ENCODE measurements at regions not wholly inside any gene's neighbourhood (a gene's known extent, or its start where the extent isn't known, plus 50 kb on each side); places are given as distances from the start of the nearest gene placed in this dataset.
"Not testable (repeated sequence)": the region's sequence is repeated elsewhere in the genome, so short reads cannot be mapped to it uniquely, and the experiment has no call there.

GRCh38 chr4:189740873-189741272 is 199.8 kb upstream of the FRG1 start:
- ATAC-seq (no peak), DNase-seq (no peak)
- Histone ChIP-seq H3K4me3 (no peak overlapping the region), H3K27me3 (no peaks in the 10 kb centered on the region), H3K4me1 (no peaks in the 10 kb centered on the region), H3K9me3 (peaks cover 0 to 27% (median 0%) of the 10 kb centered on the region in 11 donors), H3K36me3 (no peaks in the 10 kb centered on the region), H3K27ac (no peak overlapping the region)
- intact Hi-C loops (cut with DNase I), result no loop called here
- no peak for TF ChIP-seq CTCF (IDR thresholded peaks at IDR 0.05)
- 70 to 75% methylated on average over 16 of the region's 16 CpGs for WGBS, 2 donors

- DNase-seq; H3K4me1 ChIP-seq; intact Hi-C loops (cut with DNase I); H3K27ac ChIP-seq; H3K36me3 ChIP-seq; ATAC-seq; H3K4me3 ChIP-seq; H3K27me3 ChIP-seq: not testable (repeated sequence)
- peaks cover 0 to 19% (median 0%) of the 10 kb centered on the region in 11 donors for H3K9me3 ChIP-seq
- WGBS, 2 donors, result 69 to 71% methylated on average over 1 of the region's 1 CpG
These were observed 187.6 kb upstream of the FRG1 start for GRCh38 chr4:189753092-189753491.

GRCh38 chr4:189763583-189763982 is 177.1 kb upstream of the FRG1 start:
- H3K4me3 ChIP-seq, result no peak overlapping the region
- H3K9me3 ChIP-seq, result no peaks in the 10 kb centered on the region
- H3K4me1 ChIP-seq, result no peaks in the 10 kb centered on the region
- intact Hi-C loops (cut with DNase I), result no loop called here
- DNase-seq, result no peak
- no peaks in the 10 kb centered on the region for H3K36me3 ChIP-seq
- no peak overlapping the region for H3K27ac ChIP-seq
- no peak for ATAC-seq
- TF ChIP-seq CTCF (IDR thresholded peaks at IDR 0.05), result no peak
- H3K27me3 ChIP-seq, result no peaks in the 10 kb centered on the region
- WGBS, 2 donors, result 59 to 63% methylated on average over 3 of the region's 3 CpGs

- Histone ChIP-seq H3K4me3 (no peak overlapping the region), H3K36me3 (no peaks in the 10 kb centered on the region), H3K27me3 (no peaks in the 10 kb centered on the region), H3K9me3 (no peaks in the 10 kb centered on the region), H3K4me1 (no peaks in the 10 kb centered on the region), H3K27ac (no peak overlapping the region)
- TF ChIP-seq CTCF (IDR thresholded peaks at IDR 0.05), result no peak
- no peak for DNase-seq
- no peak for ATAC-seq
- 79 to 86% methylated on average over 10 of the region's 10 CpGs for WGBS, 2 donors
- intact Hi-C loops (cut with DNase I), result no loop called here
These were observed 175.4 kb upstream of the FRG1 start for GRCh38 chr4:189765301-189765700.

- H3K9me3 ChIP-seq, result no peaks in the 10 kb centered on the region
- H3K4me1 ChIP-seq, result no peaks in the 10 kb centered on the region
- ATAC-seq (no peak), DNase-seq (no peak)
- no peak for TF ChIP-seq CTCF (IDR thresholded peaks at IDR 0.05)
- WGBS, 2 donors, result 65% methylated on average over 6 of the region's 6 CpGs
- no peaks in the 10 kb centered on the region for H3K27me3 ChIP-seq
- H3K4me3 ChIP-seq, result no peak overlapping the region
- intact Hi-C loops (cut with DNase I), result no loop called here
- no peaks in the 10 kb centered on the region for H3K36me3 ChIP-seq
- H3K27ac ChIP-seq, result no peak overlapping the region
These were observed 174.9 kb upstream of the FRG1 start for GRCh38 chr4:189765736-189766135.
